Liver (tissue), 8 donors: ENCODE measurements at regions not wholly inside any gene's neighbourhood (a gene's known extent, or its start where the extent isn't known, plus 50 kb on each side); places are given as distances from the start of the nearest gene placed in this dataset.

ENCODE experiments used
- DNase-seq: peaks from one replicate; pipeline ENCODE4 v3.0.0-alpha.2; 2017; ENCODE audit warnings: low spot score
- H3K27ac ChIP-seq, 2 donors: one replicate each; pipeline ENCODE4 v1.7.0; 2013; ENCODE audit warnings: inconsistent platforms in 2 of 2, low read length in 2 of 2, control low read depth in 1 of 2, low read depth in 1 of 2, mild to moderate bottlenecking in 1 of 2
- H3K27me3 ChIP-seq, 4 donors: one replicate each; pipeline versions ENCODE4 v1.6.1 to v1.7.0; 2013; ENCODE audit warnings: low read length in 3 of 4, inconsistent platforms in 1 of 4, mild to moderate bottlenecking in 1 of 4, moderate library complexity in 1 of 4; ENCODE audit not compliant: control insufficient read depth in 4 of 4, insufficient read depth in 4 of 4
- H3K36me3 ChIP-seq, 4 donors: one replicate each; pipeline versions ENCODE4 v1.6.1 to v1.7.0; 2013; ENCODE audit warnings: low read length in 3 of 4, mild to moderate bottlenecking in 3 of 4, low read depth in 1 of 4, moderate library complexity in 1 of 4; ENCODE audit not compliant: control insufficient read depth in 4 of 4, insufficient read depth in 3 of 4
- H3K4me1 ChIP-seq, 4 donors: one replicate each; pipeline versions ENCODE4 v1.6.1 to v1.7.0; 2013; ENCODE audit warnings: low read length in 3 of 4, mild to moderate bottlenecking in 3 of 4, moderate library complexity in 1 of 4; ENCODE audit not compliant: control insufficient read depth in 4 of 4, insufficient read depth in 4 of 4
- H3K4me3 ChIP-seq, 3 donors: one replicate each; pipeline versions ENCODE4 v1.6.1 to v1.7.0; 2013; ENCODE audit warnings: low read length in 3 of 3, control low read depth in 1 of 3, low read depth in 1 of 3, mild to moderate bottlenecking in 1 of 3
- H3K9ac ChIP-seq, 2 donors: one replicate each; pipeline ENCODE4 v1.7.0; 2013; ENCODE audit warnings: low read length in 2 of 2, mild to moderate bottlenecking in 2 of 2, moderate library complexity in 2 of 2, control low read depth in 1 of 2, low read depth in 1 of 2
- H3K9me3 ChIP-seq, 4 donors: one replicate each; pipeline versions ENCODE4 v1.6.1 to v1.7.0; 2013; ENCODE audit warnings: low read length in 3 of 4; ENCODE audit not compliant: control insufficient read depth in 4 of 4
- ATF3 ChIP-seq: IDR thresholded peaks from 2 replicates; pipeline ENCODE4 v1.6.1; 2016; ENCODE audit warnings: antibody characterized with exemption
- CTCF ChIP-seq: fragments of 150-350 bp; IDR thresholded peaks from 2 replicates; pipeline ENCODE4 v1.5.1; 2017; ENCODE audit warnings: improper control_type of control experiment, low read depth, low read length; ENCODE audit not compliant: missing input control
- EGR1 ChIP-seq, 2 donors: IDR thresholded peaks; 2 replicates each; pipeline ENCODE4 v1.6.1; 2016 to 2018; ENCODE audit warnings: antibody characterized with exemption in 2 of 2, low read depth in 2 of 2
- FOXA1 ChIP-seq: IDR thresholded peaks from 2 replicates; pipeline ENCODE4 v1.6.1; 2016; ENCODE audit warnings: antibody characterized with exemption
- FOXA2 ChIP-seq: IDR thresholded peaks from 2 replicates; pipeline ENCODE4 v1.6.1; 2016; ENCODE audit warnings: antibody characterized with exemption
- GABPA ChIP-seq, 2 donors: IDR thresholded peaks in 1 of 2; conservative IDR thresholded peaks in 1 of 2; 2 replicates each; pipeline ENCODE4 v1.6.1; 2016; ENCODE audit warnings: antibody characterized with exemption in 2 of 2, mild to moderate bottlenecking in 1 of 2, moderate library complexity in 1 of 2
- HNF4A ChIP-seq, 2 donors: conservative IDR thresholded peaks; 2 replicates each; pipeline ENCODE4 v1.6.1; 2016; ENCODE audit warnings: antibody characterized with exemption in 2 of 2, mild to moderate bottlenecking in 2 of 2
- HNF4G ChIP-seq: IDR thresholded peaks from 2 replicates; pipeline ENCODE4 v1.6.1; 2016; ENCODE audit warnings: antibody characterized with exemption
- JUND ChIP-seq, 2 donors: IDR thresholded peaks; 2 replicates each; pipeline ENCODE4 v1.6.1; 2016; ENCODE audit warnings: antibody characterized with exemption in 2 of 2
- MAX ChIP-seq: IDR thresholded peaks from 2 replicates; pipeline ENCODE4 v1.6.1; 2016; ENCODE audit warnings: antibody characterized with exemption
- NR2F2 ChIP-seq: IDR thresholded peaks from 2 replicates; pipeline ENCODE4 v1.6.1; 2016; ENCODE audit warnings: antibody characterized with exemption
- RAD21 ChIP-seq, 2 donors: IDR thresholded peaks; 2 replicates each; pipeline ENCODE4 v1.6.1; 2016; ENCODE audit warnings: antibody characterized with exemption in 2 of 2, mild to moderate bottlenecking in 2 of 2
- RXRA ChIP-seq, 2 donors: IDR thresholded peaks; 2 replicates each; pipeline ENCODE4 v1.6.1; 2017 to 2018; ENCODE audit warnings: antibody characterized with exemption in 2 of 2, mild to moderate bottlenecking in 1 of 2
- SP1 ChIP-seq: IDR thresholded peaks from 2 replicates; pipeline ENCODE4 v1.6.1; 2018; ENCODE audit warnings: antibody characterized with exemption, mild to moderate bottlenecking
- TAF1 ChIP-seq: conservative IDR thresholded peaks from 2 replicates; pipeline ENCODE4 v1.6.1; 2016; ENCODE audit warnings: antibody characterized with exemption, mild to moderate bottlenecking
- YY1 ChIP-seq: IDR thresholded peaks from 2 replicates; pipeline ENCODE4 v1.6.1; 2016; ENCODE audit warnings: antibody characterized with exemption, mild to moderate bottlenecking
- ZBTB33 ChIP-seq: IDR thresholded peaks from 2 replicates; pipeline ENCODE4 v1.6.1; 2016; ENCODE audit warnings: antibody characterized with exemption
- WGBS: extraction: QIAGEN DNeasy Blood & Tissue Kit; methylation state at CpG from one replicate; pipeline ENCODE4 v1.1.7; 2013; 5-methylcytosine and 5-hydroxymethylcytosine counted together
- donor health status: healthy.
- donor health status: healthy.
- donor health status: healthy.
- donor health status: healthy.
- donor health status: healthy.

- TF ChIP-seq HNF4A (conservative IDR thresholded peaks at IDR 0.05) (no peak), EGR1 (IDR thresholded peaks at IDR 0.05; ENCODE audit: low read depth in 2 of 2) (no peak), FOXA2 (no peak), TAF1 (no peak), MAX (no peak), HNF4G (no peak)
Observed at GRCh38 chr12:114141921-114142564, 175.9 kb upstream of the RBM19 start (continued).

GRCh38 chr12:114140576-114140975 lies 174.5 kb upstream of the RBM19 start:
- no peaks in the 10 kb centered on the region for H3K27me3 ChIP-seq
- no peak overlapping the region for H3K27ac ChIP-seq
- H3K9ac ChIP-seq = no peak overlapping the region
- no peaks in the 10 kb centered on the region for H3K9me3 ChIP-seq
- H3K36me3 ChIP-seq = no peaks in the 10 kb centered on the region
- no peak for TF ChIP-seq RAD21 (IDR thresholded peaks at IDR 0.05)
- TF ChIP-seq HNF4A (conservative IDR thresholded peaks at IDR 0.05) = no peak
- TF ChIP-seq FOXA1 = no peak
- TF ChIP-seq NR2F2 = no peak
- no peak for TF ChIP-seq CTCF
- TF ChIP-seq FOXA2 = no peak
- TF ChIP-seq EGR1 (IDR thresholded peaks at IDR 0.05; ENCODE audit: low read depth in 2 of 2) = no peak
- no peak for TF ChIP-seq RXRA (IDR thresholded peaks at IDR 0.05)
- no peak for TF ChIP-seq YY1
- no peak for TF ChIP-seq ATF3
- no peak for TF ChIP-seq ZBTB33
- TF ChIP-seq TAF1 = no peak
- TF ChIP-seq HNF4G = no peak
- TF ChIP-seq SP1 = no peak
- no peak for TF ChIP-seq GABPA (IDR thresholded peaks at IDR 0.05 in 1 of 2, conservative IDR thresholded peaks at IDR 0.05 in 1 of 2)
- TF ChIP-seq MAX = no peak
- TF ChIP-seq JUND (IDR thresholded peaks at IDR 0.05) = no peak
- no peaks in the 10 kb centered on the region for H3K4me1 ChIP-seq
- DNase-seq = no peak
- no peak overlapping the region for H3K4me3 ChIP-seq

GRCh38 chr12:114136631-114137030 lies 170.5 kb upstream of the RBM19 start:
- TF ChIP-seq RAD21 (IDR thresholded peaks at IDR 0.05) (no peak), ZBTB33 (no peak), ATF3 (no peak), FOXA1 (no peak), RXRA (IDR thresholded peaks at IDR 0.05) (no peak), YY1 (no peak), EGR1 (IDR thresholded peaks at IDR 0.05; ENCODE audit: low read depth in 2 of 2) (no peak)

More at GRCh38 chr12:114136631-114137030, 170.5 kb upstream of the RBM19 start:
- no peaks in the 10 kb centered on the region for H3K36me3 ChIP-seq
- DNase-seq = no peak
- no peak overlapping the region for H3K4me3 ChIP-seq
- H3K9ac ChIP-seq = no peak overlapping the region
- H3K27me3 ChIP-seq = no peaks in the 10 kb centered on the region
- H3K27ac ChIP-seq = no peak overlapping the region
- no peaks in the 10 kb centered on the region for H3K9me3 ChIP-seq
- WGBS = 74% methylated on average over 3 of the region's 3 CpGs
- H3K4me1 ChIP-seq = no peaks in the 10 kb centered on the region
